ENCODE measurements at regions not wholly inside any gene's neighbourhood (a gene's known extent, or its start where the extent isn't known, plus 50 kb on each side); places are given as distances from the start of the nearest gene placed in this dataset.

DNA sequence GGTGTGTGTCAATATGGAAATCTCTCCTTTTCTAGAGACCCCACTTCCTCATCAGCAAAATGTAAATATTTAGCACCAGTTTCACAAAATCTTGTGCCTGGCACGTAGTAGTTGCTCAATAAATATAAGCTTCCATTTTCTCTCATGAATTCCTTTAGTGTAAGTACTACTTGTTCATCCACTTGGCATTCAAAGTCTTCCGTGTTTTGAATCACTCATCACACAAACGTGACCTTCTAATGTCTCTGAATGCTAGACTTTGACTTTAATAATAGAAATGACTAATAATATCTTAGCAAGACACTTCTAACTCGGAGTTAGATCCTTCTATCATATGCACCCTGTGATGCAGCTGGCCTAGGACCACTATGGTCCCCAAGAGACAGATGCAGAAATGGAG, 168.7 kb upstream of the ZNF32 start:
- CTCF ChIA-PET = no interaction called here
- H3K4me1 Mint-ChIP-seq (ENCODE audit: low read depth) = peaks cover 54% of the 10 kb centered on the region
- intact Hi-C loops (cut with DNase I, micrococcal nuclease) = no loop called here

DNA sequence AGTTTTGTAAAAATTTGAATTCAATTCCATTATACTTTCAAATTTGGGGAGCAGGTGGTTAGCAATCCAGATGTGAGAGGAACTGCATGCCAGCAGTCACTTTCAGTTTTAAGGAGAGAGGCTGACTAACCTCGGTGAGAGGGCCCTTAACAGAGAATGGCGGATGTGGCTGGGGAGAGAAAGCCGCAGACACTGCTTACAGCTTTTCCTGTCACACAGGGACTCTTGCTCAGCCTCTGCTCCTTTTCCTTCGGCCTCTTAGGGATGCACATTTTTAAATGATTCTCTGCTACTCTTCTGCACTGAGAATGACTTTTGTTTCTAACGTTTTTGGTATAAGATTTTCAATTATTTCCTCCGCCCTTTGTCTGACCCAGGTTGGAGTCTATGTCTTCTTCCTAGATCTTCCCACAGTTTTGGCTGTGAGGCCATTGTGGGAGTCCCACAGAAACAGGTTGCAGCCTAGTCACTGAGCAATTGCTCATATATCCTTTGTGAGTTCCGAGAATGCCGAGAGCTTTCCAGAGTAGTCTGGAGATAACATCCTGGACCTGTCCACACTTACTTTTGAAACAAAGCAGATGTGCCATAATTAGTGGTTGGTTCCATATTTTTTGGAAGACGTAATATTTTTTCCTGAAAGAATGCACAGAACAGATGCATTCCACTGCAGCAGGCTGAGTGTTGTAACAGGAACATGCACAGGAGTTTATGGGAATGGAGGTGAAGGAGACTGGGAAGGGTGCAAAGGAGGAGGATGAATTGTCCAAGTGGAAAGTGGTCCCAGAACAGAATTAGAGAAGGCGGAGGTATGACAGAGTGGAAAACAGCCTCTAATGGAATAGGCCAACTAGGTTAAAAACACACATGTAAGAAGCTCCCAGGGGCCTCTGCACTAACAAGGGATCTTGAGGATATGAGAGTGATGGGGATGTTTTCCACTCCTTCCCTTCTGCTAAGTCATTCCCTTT, 168.0 kb upstream of the ZNF32 start:
- H3K9me3 Mint-ChIP-seq = no peaks in the 10 kb centered on the region
- Histone ChIP-seq H3K27me3 (ENCODE audit: control insufficient read depth in 1 of 2, insufficient read depth in 2 of 2, low read length in 2 of 2) (no peaks in the 10 kb centered on the region), H3K4me1 (ENCODE audit: insufficient read depth, low read length) (peaks cover 31% of the 10 kb centered on the region), H3K4me3 (ENCODE audit: low read length) (peak overlapping the region; percentile 5), H3K27ac (ENCODE audit: low read depth in 1 of 2, low read length in 2 of 2) (no peak overlapping the region), H3K36me3 (ENCODE audit: insufficient read depth, low read length) (no peaks in the 10 kb centered on the region), H3K9me3 (ENCODE audit: control insufficient read depth in 1 of 2, insufficient read depth in 1 of 2, low read length in 2 of 2) (no peaks in the 10 kb centered on the region)
- TF ChIP-seq, protein P1, sequence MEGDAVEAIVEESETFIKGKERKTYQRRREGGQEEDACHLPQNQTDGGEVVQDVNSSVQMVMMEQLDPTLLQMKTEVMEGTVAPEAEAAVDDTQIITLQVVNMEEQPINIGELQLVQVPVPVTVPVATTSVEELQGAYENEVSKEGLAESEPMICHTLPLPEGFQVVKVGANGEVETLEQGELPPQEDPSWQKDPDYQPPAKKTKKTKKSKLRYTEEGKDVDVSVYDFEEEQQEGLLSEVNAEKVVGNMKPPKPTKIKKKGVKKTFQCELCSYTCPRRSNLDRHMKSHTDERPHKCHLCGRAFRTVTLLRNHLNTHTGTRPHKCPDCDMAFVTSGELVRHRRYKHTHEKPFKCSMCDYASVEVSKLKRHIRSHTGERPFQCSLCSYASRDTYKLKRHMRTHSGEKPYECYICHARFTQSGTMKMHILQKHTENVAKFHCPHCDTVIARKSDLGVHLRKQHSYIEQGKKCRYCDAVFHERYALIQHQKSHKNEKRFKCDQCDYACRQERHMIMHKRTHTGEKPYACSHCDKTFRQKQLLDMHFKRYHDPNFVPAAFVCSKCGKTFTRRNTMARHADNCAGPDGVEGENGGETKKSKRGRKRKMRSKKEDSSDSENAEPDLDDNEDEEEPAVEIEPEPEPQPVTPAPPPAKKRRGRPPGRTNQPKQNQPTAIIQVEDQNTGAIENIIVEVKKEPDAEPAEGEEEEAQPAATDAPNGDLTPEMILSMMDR (IDR thresholded peaks at IDR 0.05) = no peak
- CTCF ChIA-PET = no interaction called here
- peaks cover 51% of the 10 kb centered on the region for H3K4me1 Mint-ChIP-seq (ENCODE audit: low read depth)
- intact Hi-C loops (cut with DNase I, micrococcal nuclease) = no loop called here
- ATAC-seq (ENCODE audit: poor library complexity) (peak; percentile 98), DNase-seq (peak; percentile 35 to 92 (median 64))
- H3K36me3 Mint-ChIP-seq (ENCODE audit: low read depth) = no peaks in the 10 kb centered on the region
- POLR2A ChIA-PET = no interaction called here
- H3K27me3 Mint-ChIP-seq = no peaks in the 10 kb centered on the region
- peak overlapping the region; percentile 68 for H3K4me3 Mint-ChIP-seq
- H3K27ac Mint-ChIP-seq = peak overlapping the region; percentile 77

More for the DNA sequence above, 168.7 kb upstream of the ZNF32 start:
- Mint-ChIP-seq H3K27me3 (no peaks in the 10 kb centered on the region), H3K27ac (peak overlapping the region; percentile 19), H3K9me3 (no peaks in the 10 kb centered on the region), H3K36me3 (ENCODE audit: low read depth) (no peaks in the 10 kb centered on the region), H3K4me3 (no peak overlapping the region)
- H3K9me3 ChIP-seq (ENCODE audit: control insufficient read depth in 1 of 2, insufficient read depth in 1 of 2, low read length in 2 of 2) = no peaks in the 10 kb centered on the region
- ATAC-seq (ENCODE audit: poor library complexity) (no peak), DNase-seq (no peak)
- no peak overlapping the region for H3K4me3 ChIP-seq (ENCODE audit: low read length)
- no peak overlapping the region for H3K27ac ChIP-seq (ENCODE audit: low read depth in 1 of 2, low read length in 2 of 2)
- POLR2A ChIA-PET = no interaction called here
- TF ChIP-seq, protein P1 (IDR thresholded peaks at IDR 0.05) = no peak
- H3K4me1 ChIP-seq (ENCODE audit: insufficient read depth, low read length) = peaks cover 32% of the 10 kb centered on the region
- no peaks in the 10 kb centered on the region for H3K27me3 ChIP-seq (ENCODE audit: control insufficient read depth in 1 of 2, insufficient read depth in 2 of 2, low read length in 2 of 2)
- no peaks in the 10 kb centered on the region for H3K36me3 ChIP-seq (ENCODE audit: insufficient read depth, low read length)

DNA sequence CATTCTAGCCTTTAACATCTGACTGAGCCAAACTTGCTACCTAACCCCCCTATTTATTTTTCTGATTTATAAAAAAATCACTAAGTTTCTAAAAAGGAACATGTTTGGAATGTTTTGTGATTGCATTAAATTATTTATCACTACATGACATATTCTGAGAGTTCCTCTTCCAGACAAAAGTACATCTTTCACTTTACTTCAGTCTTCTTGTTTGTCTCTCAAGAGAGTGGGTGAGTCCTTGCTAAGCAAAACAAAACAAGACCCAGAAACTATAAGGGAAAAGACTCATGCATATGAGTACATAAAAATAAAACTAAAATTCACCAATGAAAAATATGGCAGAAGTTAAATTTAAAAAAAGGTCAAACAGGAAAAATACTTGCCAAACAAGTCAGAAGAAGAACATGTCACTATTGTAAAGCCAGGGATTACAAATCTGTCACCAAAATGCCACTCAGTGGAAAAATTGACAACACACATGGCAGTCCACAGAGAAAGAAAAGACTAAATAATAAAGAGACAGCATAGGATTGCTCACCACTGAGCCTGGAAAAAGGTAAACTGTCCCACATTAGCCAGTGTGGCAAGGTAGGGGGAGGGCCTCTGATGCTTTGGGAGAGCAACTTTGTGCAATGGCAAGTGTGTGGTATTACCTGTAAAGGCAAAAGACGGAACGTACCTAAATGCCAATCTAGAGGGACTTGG, 166.7 kb upstream of the ZNF32 start:
- no peak for ATAC-seq (ENCODE audit: poor library complexity)
- POLR2A ChIA-PET = no interaction called here
- intact Hi-C loops (cut with DNase I, micrococcal nuclease) = no loop called here
- no peaks in the 10 kb centered on the region for H3K36me3 ChIP-seq (ENCODE audit: insufficient read depth, low read length)
- H3K27ac ChIP-seq (ENCODE audit: low read depth in 1 of 2, low read length in 2 of 2) = no peak overlapping the region
- no peaks in the 10 kb centered on the region for H3K36me3 Mint-ChIP-seq (ENCODE audit: low read depth)
- CTCF ChIA-PET = no interaction called here
- H3K4me1 Mint-ChIP-seq (ENCODE audit: low read depth) = peaks cover 60% of the 10 kb centered on the region
- no peak overlapping the region for H3K4me3 ChIP-seq (ENCODE audit: low read length)
- no peak for DNase-seq
- no peaks in the 10 kb centered on the region for H3K9me3 Mint-ChIP-seq
- TF ChIP-seq, protein P1 (IDR thresholded peaks at IDR 0.05) = no peak
- peaks cover 31% of the 10 kb centered on the region for H3K4me1 ChIP-seq (ENCODE audit: insufficient read depth, low read length)
- peak overlapping the region; percentile 77 for H3K27ac Mint-ChIP-seq
- peak overlapping the region; percentile 68 for H3K4me3 Mint-ChIP-seq
- H3K9me3 ChIP-seq (ENCODE audit: control insufficient read depth in 1 of 2, insufficient read depth in 1 of 2, low read length in 2 of 2) = no peaks in the 10 kb centered on the region
- no peaks in the 10 kb centered on the region for H3K27me3 ChIP-seq (ENCODE audit: control insufficient read depth in 1 of 2, insufficient read depth in 2 of 2, low read length in 2 of 2)
- no peaks in the 10 kb centered on the region for H3K27me3 Mint-ChIP-seq

Measured in CD4-positive, alpha-beta T cell (primary cell).